Ovary (tissue), 7 donors: ENCODE measurements at regions not wholly inside any gene's neighbourhood (a gene's known extent, or its start where the extent isn't known, plus 50 kb on each side); places are given as distances from the start of the nearest gene placed in this dataset.

Experiments
- DNase-seq, 5 donors: peaks; one replicate each; pipeline ENCODE4 v3.0.0-alpha.2; 2019 to 2020
- H3K27ac ChIP-seq, 2 donors: fragments of 200-600 bp; one replicate each; pipeline versions ENCODE4 v1.5.1 to v1.8.0; 2019 to 2022
- H3K27me3 ChIP-seq: fragments of 200-600 bp; one replicate; pipeline ENCODE4 v1.8.0; 2022
- H3K36me3 ChIP-seq: fragments of 200-600 bp; sonication (generic); one replicate; pipeline ENCODE4 v1.5.1; 2019
- H3K4me1 ChIP-seq: one replicate; pipeline ENCODE4 v1.8.1; 2013; ENCODE audit warnings: mild to moderate bottlenecking, moderate library complexity; ENCODE audit not compliant: insufficient read depth
- H3K4me3 ChIP-seq: fragments of 200-600 bp; sonication (generic); one replicate; pipeline ENCODE4 v1.5.1; 2017
- H3K9me3 ChIP-seq, 2 donors: fragments of 200-600 bp in 1 of 2; sonication (generic) in 1 of 2; one replicate each; pipeline versions ENCODE4 v1.5.1 to v1.8.1; 2013 to 2019; ENCODE audit warnings: mild to moderate bottlenecking in 1 of 2, moderate library complexity in 1 of 2
- EP300 ChIP-seq: sonication (generic); formaldehyde crosslinking; IDR thresholded peaks from one replicate; pipeline ENCODE4 v1.6.1; 2017; ENCODE audit warnings: antibody characterized with exemption
- POLR2A ChIP-seq: fragments of 450-650 bp; IDR thresholded peaks from one replicate; pipeline ENCODE4 v1.6.1; 2017; ENCODE audit warnings: antibody characterized with exemption, mild to moderate bottlenecking, moderate library complexity
- WGBS, 3 donors: extraction: QIAGEN DNeasy Blood & Tissue Kit in 1 of 3; methylation state at CpG; one replicate each; pipeline versions ENCODE4 v1.1.5 to v1.1.7; 2013 to 2017; 5-methylcytosine and 5-hydroxymethylcytosine counted together
- intact Hi-C, 4 donors: fragments of 100-400 bp; cut with DNase I; formaldehyde crosslinking; loops; one replicate each; pipeline versions ENCODE4 v1.11.0 to v1.15.1; 2022 to 2023
- TF ChIP-seq, protein P1 (sequence below), 3 donors: fragments of 450-650 bp in 2 of 3; fragments of 200-600 bp in 1 of 3; IDR thresholded peaks; one replicate each; pipeline versions ENCODE4 v1.5.1 to v1.8.0; 2016 to 2022; ENCODE audit warnings: antibody characterized with exemption in 3 of 3, mild to moderate bottlenecking in 1 of 3
- donor health status: DM: no; HTN: no; CAD: no; lungs with moderate emphysema.
- donor health status: DM: no; HTN: no; CAD: no.
- donor health status: Bipolar disorder and iron deficiency.
- donor health status: DM: no; HTN: no; CAD: no.
- donor health status: DM: yes; HTN: yes; CAD: no.

DNA sequence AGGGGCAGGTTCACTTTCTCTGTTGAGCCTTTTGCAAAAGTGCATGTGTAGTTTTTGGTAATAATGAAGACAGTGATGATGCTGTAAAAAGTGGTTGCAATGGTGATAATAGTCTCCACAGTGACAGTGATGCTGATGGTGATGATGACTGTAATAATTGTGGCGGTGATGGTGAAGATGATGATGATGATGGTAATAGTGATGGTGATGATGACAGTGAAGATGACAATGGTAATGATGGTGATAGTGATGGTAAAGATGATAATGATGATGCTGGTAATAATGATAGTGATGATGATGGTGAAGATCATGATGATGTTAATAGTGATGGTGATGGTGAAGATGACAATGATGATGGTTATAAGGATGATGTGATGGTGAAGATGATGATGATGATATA, 67.7 kb upstream of the LRFN2 start:
- Histone ChIP-seq H3K27ac (no peak overlapping the region), H3K4me3 (no peak overlapping the region), H3K9me3 (no peaks in the 10 kb centered on the region), H3K36me3 (no peaks in the 10 kb centered on the region), H3K4me1 (no peaks in the 10 kb centered on the region), H3K27me3 (no peaks in the 10 kb centered on the region)
- DNase-seq: no peak
- 86 to 100% (median 94%) methylated on average over 1 of the region's 1 CpG for WGBS, 3 donors
- TF ChIP-seq EP300: no peak
- no peak for TF ChIP-seq POLR2A
- TF ChIP-seq, protein P1, sequence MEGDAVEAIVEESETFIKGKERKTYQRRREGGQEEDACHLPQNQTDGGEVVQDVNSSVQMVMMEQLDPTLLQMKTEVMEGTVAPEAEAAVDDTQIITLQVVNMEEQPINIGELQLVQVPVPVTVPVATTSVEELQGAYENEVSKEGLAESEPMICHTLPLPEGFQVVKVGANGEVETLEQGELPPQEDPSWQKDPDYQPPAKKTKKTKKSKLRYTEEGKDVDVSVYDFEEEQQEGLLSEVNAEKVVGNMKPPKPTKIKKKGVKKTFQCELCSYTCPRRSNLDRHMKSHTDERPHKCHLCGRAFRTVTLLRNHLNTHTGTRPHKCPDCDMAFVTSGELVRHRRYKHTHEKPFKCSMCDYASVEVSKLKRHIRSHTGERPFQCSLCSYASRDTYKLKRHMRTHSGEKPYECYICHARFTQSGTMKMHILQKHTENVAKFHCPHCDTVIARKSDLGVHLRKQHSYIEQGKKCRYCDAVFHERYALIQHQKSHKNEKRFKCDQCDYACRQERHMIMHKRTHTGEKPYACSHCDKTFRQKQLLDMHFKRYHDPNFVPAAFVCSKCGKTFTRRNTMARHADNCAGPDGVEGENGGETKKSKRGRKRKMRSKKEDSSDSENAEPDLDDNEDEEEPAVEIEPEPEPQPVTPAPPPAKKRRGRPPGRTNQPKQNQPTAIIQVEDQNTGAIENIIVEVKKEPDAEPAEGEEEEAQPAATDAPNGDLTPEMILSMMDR (IDR thresholded peaks at IDR 0.05): no peak
- intact Hi-C loops: no loop called here

- no peak overlapping the region for H3K4me3 ChIP-seq
- H3K4me1 ChIP-seq: peaks cover 17% of the 10 kb centered on the region
- 83 to 89% (median 84%) methylated on average over 6 of the region's 6 CpGs for WGBS, 3 donors
- TF ChIP-seq POLR2A (no peak), EP300 (no peak)
- TF ChIP-seq, protein P1 (IDR thresholded peaks at IDR 0.05): no peak
- no peaks in the 10 kb centered on the region for H3K36me3 ChIP-seq
- no peak for DNase-seq
- H3K9me3 ChIP-seq: no peaks in the 10 kb centered on the region
- no peak overlapping the region for H3K27ac ChIP-seq
- intact Hi-C loops: no loop called here
- H3K27me3 ChIP-seq: no peaks in the 10 kb centered on the region
Measured at GRCh38 chr6:40645043-40645442, 57.9 kb upstream of the LRFN2 start.

DNA sequence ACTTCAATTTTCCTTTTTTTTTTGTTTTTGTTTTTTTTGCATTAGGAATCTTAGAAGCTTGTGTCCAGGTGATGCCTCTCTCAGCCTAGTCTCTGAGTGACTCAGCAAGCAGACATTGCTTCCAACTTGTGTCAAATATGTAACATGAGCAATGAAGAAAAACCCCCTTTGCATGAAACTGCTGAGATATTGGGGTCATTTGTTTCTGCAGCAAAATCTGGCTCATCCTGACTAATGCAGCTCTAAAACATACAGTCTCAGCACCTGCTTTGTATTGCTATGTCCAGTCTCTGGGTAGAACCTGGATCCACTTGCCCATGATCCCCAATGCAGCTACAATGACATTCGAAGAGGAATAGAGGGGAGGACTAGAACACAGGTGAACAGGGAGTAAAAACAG, 55.7 kb upstream of the LRFN2 start:
- H3K36me3 ChIP-seq: no peaks in the 10 kb centered on the region
- H3K27me3 ChIP-seq: no peaks in the 10 kb centered on the region
- 92 to 100% (median 96%) methylated on average over 1 of the region's 1 CpG for WGBS, 3 donors
- no peaks in the 10 kb centered on the region for H3K9me3 ChIP-seq
- no peak for DNase-seq
- H3K4me3 ChIP-seq: no peak overlapping the region
- H3K27ac ChIP-seq: no peak overlapping the region
- intact Hi-C loops: no loop called here
- H3K4me1 ChIP-seq: peaks cover 14% of the 10 kb centered on the region
- TF ChIP-seq, protein P1 (IDR thresholded peaks at IDR 0.05): no peak

GRCh38 chr6:40642190-40642589, 55.0 kb upstream of the LRFN2 start:
- Histone ChIP-seq H3K4me1 (peaks cover 12% of the 10 kb centered on the region), H3K27me3 (no peaks in the 10 kb centered on the region), H3K9me3 (no peaks in the 10 kb centered on the region), H3K36me3 (no peaks in the 10 kb centered on the region), H3K4me3 (no peak overlapping the region), H3K27ac (no peak overlapping the region)
- intact Hi-C loops: no loop called here
- no peak for DNase-seq
- TF ChIP-seq POLR2A: no peak
- TF ChIP-seq EP300: no peak
- TF ChIP-seq, protein P1 (IDR thresholded peaks at IDR 0.05): no peak
- WGBS, 3 donors: 89 to 94% (median 94%) methylated on average over 5 of the region's 5 CpGs
